ENCODE measurements at regions not wholly inside any gene's neighbourhood (a gene's known extent, or its start where the extent isn't known, plus 50 kb on each side); places are given as distances from the start of the nearest gene placed in this dataset.

- no peak for DNase-seq (ENCODE audit: low spot score)
- Histone ChIP-seq H4K20me1 (ENCODE audit: insufficient read depth, poor library complexity, severe bottlenecking) (no peaks in the 10 kb centered on the region), H3K79me2 (no peaks in the 10 kb centered on the region), H3K27ac (no peak overlapping the region), H3K9me2 (replicated peaks; ENCODE audit: insufficient read depth) (no peaks in the 10 kb centered on the region), H3K4me1 (ENCODE audit: insufficient read depth) (no peaks in the 10 kb centered on the region), H3K9me3 (ENCODE audit: low read depth) (no peaks in the 10 kb centered on the region), H3K4me2 (no peak overlapping the region), H3K4me3 (no peak overlapping the region), H3K36me3 (replicated peaks; ENCODE audit: insufficient read depth, low read depth) (no peaks in the 10 kb centered on the region), H3K27me3 (no peaks in the 10 kb centered on the region), H2AFZ (no peak overlapping the region)
- 68% methylated on average over 1 of the region's 1 CpG for WGBS (ENCODE audit: low lambda C conversion rate, missing lambda C conversion rate)
- TF ChIP-seq, protein P1, sequence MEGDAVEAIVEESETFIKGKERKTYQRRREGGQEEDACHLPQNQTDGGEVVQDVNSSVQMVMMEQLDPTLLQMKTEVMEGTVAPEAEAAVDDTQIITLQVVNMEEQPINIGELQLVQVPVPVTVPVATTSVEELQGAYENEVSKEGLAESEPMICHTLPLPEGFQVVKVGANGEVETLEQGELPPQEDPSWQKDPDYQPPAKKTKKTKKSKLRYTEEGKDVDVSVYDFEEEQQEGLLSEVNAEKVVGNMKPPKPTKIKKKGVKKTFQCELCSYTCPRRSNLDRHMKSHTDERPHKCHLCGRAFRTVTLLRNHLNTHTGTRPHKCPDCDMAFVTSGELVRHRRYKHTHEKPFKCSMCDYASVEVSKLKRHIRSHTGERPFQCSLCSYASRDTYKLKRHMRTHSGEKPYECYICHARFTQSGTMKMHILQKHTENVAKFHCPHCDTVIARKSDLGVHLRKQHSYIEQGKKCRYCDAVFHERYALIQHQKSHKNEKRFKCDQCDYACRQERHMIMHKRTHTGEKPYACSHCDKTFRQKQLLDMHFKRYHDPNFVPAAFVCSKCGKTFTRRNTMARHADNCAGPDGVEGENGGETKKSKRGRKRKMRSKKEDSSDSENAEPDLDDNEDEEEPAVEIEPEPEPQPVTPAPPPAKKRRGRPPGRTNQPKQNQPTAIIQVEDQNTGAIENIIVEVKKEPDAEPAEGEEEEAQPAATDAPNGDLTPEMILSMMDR (IDR thresholded peaks at IDR 0.05; ENCODE audit: poor library complexity) = no peak
- TF ChIP-seq EZH2 (IDR thresholded peaks at IDR 0.05; ENCODE audit: borderline replicate concordance) (no peak), EZH2phosphoT487 (IDR thresholded peaks at IDR 0.05; ENCODE audit: low read depth, severe bottlenecking, unreplicated experiment) (no peak)
Measured at GRCh38 chr2:226405465-226405864, 394.2 kb downstream of the IRS1 start.

- Histone ChIP-seq H3K27ac (no peak overlapping the region), H3K36me3 (replicated peaks; ENCODE audit: insufficient read depth, low read depth) (no peaks in the 10 kb centered on the region), H3K27me3 (no peaks in the 10 kb centered on the region), H4K20me1 (ENCODE audit: insufficient read depth, poor library complexity, severe bottlenecking) (no peaks in the 10 kb centered on the region), H2AFZ (no peak overlapping the region), H3K4me3 (no peak overlapping the region), H3K9me2 (replicated peaks; ENCODE audit: insufficient read depth) (no peaks in the 10 kb centered on the region), H3K79me2 (no peaks in the 10 kb centered on the region), H3K9me3 (ENCODE audit: low read depth) (no peaks in the 10 kb centered on the region), H3K4me1 (ENCODE audit: insufficient read depth) (no peaks in the 10 kb centered on the region), H3K4me2 (no peak overlapping the region)
- WGBS (ENCODE audit: low lambda C conversion rate, missing lambda C conversion rate) = 64% methylated on average over 2 of the region's 2 CpGs
- TF ChIP-seq, protein P1 (IDR thresholded peaks at IDR 0.05; ENCODE audit: poor library complexity) = no peak
- TF ChIP-seq EZH2 (IDR thresholded peaks at IDR 0.05; ENCODE audit: borderline replicate concordance) (no peak), EZH2phosphoT487 (IDR thresholded peaks at IDR 0.05; ENCODE audit: low read depth, severe bottlenecking, unreplicated experiment) (no peak)
- no peak for DNase-seq (ENCODE audit: low spot score)
Measured at GRCh38 chr2:226403369-226403768, 396.3 kb downstream of the IRS1 start.

- no peaks in the 10 kb centered on the region for H3K9me2 ChIP-seq (replicated peaks; ENCODE audit: insufficient read depth)
- no peak overlapping the region for H2AFZ ChIP-seq
- H3K4me1 ChIP-seq (ENCODE audit: insufficient read depth) = no peaks in the 10 kb centered on the region
- H3K27ac ChIP-seq = no peak overlapping the region
- H3K79me2 ChIP-seq = no peaks in the 10 kb centered on the region
- TF ChIP-seq, protein P1 (IDR thresholded peaks at IDR 0.05; ENCODE audit: poor library complexity) = no peak
- TF ChIP-seq EZH2phosphoT487 (IDR thresholded peaks at IDR 0.05; ENCODE audit: low read depth, severe bottlenecking, unreplicated experiment) (no peak), EZH2 (IDR thresholded peaks at IDR 0.05; ENCODE audit: borderline replicate concordance) (no peak)
- no peaks in the 10 kb centered on the region for H3K9me3 ChIP-seq (ENCODE audit: low read depth)
- no peaks in the 10 kb centered on the region for H3K27me3 ChIP-seq
- 93% methylated on average over 1 of the region's 1 CpG for WGBS (ENCODE audit: low lambda C conversion rate, missing lambda C conversion rate)
- H4K20me1 ChIP-seq (ENCODE audit: insufficient read depth, poor library complexity, severe bottlenecking) = no peaks in the 10 kb centered on the region
- no peak for DNase-seq (ENCODE audit: low spot score)
- no peak overlapping the region for H3K4me3 ChIP-seq
- H3K36me3 ChIP-seq (replicated peaks; ENCODE audit: insufficient read depth, low read depth) = no peaks in the 10 kb centered on the region
- no peak overlapping the region for H3K4me2 ChIP-seq
Measured at GRCh38 chr2:226399006-226399405, 400.6 kb downstream of the IRS1 start.

DNA sequence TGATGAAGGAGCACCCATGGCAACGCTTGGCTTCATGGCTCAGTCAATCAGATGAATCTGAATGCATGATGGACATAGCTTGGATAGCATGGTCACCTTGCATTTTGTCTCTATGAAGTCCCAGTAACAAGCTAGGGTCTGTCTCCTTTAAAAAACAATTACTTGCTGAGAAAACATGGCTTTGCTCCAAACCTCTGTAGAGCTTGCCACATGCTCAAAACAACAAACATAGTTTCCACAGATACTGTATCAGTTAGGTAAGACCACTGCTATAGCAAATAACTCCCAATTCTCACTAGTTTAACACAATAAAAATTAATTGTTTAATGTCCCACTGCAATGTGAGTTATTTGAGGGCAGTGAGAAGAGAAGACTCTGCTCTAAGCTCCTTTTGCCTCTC is 401.0 kb downstream of the IRS1 start:
- Histone ChIP-seq H3K9me3 (ENCODE audit: low read depth) (no peaks in the 10 kb centered on the region), H3K79me2 (no peaks in the 10 kb centered on the region), H4K20me1 (ENCODE audit: insufficient read depth, poor library complexity, severe bottlenecking) (no peaks in the 10 kb centered on the region), H3K4me2 (no peak overlapping the region), H3K9me2 (replicated peaks; ENCODE audit: insufficient read depth) (no peaks in the 10 kb centered on the region), H3K27me3 (no peaks in the 10 kb centered on the region), H2AFZ (no peak overlapping the region), H3K4me1 (ENCODE audit: insufficient read depth) (no peaks in the 10 kb centered on the region), H3K4me3 (no peak overlapping the region), H3K36me3 (replicated peaks; ENCODE audit: insufficient read depth, low read depth) (no peaks in the 10 kb centered on the region), H3K27ac (no peak overlapping the region)
- 100% methylated on average over 1 of the region's 1 CpG for WGBS (ENCODE audit: low lambda C conversion rate, missing lambda C conversion rate)
- TF ChIP-seq EZH2 (IDR thresholded peaks at IDR 0.05; ENCODE audit: borderline replicate concordance) (no peak), EZH2phosphoT487 (IDR thresholded peaks at IDR 0.05; ENCODE audit: low read depth, severe bottlenecking, unreplicated experiment) (no peak)
- TF ChIP-seq, protein P1 (IDR thresholded peaks at IDR 0.05; ENCODE audit: poor library complexity) = no peak
- no peak for DNase-seq (ENCODE audit: low spot score)

Measured in hepatocyte (in vitro differentiated cells).